ENCODE measurements at regions not wholly inside any gene's neighbourhood (a gene's known extent, or its start where the extent isn't known, plus 50 kb on each side); places are given as distances from the start of the nearest gene placed in this dataset.

DNA sequence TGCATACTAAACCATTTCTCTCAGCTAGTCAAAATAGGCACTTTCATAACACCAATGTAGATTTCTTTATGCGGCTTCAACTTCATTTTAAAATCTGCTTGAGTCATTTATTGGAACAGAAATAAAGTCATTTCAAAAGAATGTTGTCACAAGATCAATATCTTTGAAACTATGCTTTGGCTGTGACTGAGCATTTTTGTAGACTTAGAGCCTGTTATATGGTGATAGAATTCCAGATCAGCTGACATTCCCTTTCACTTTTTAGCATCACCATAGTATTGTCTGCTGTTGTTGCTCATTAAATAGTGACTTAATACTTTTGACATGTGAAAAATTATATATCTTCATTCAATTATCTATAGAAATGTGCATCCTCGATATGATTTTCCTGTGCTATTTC lies 279.2 kb upstream of the PRR20A start:
- no peak for DNase-seq

DNA sequence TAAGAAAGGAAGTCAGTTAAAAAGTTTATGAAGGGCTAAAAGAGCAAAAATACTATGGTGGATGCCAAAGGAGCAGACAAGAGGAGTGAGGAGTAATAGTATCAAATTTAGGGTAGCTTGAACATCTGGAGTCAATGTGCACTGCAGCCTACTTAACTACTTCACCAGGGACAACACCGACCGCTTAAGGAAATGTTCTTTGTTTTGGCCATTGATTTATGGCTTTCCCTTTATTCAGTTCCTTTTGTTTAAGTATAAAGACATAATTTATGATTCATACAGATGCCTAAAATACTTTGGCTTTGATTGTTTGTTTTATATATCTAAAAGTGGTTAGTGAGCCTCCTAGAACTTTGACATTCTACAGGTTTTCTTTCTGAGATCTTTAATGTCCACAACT lies 276.3 kb upstream of the PRR20A start:
- no peak for DNase-seq

DNA sequence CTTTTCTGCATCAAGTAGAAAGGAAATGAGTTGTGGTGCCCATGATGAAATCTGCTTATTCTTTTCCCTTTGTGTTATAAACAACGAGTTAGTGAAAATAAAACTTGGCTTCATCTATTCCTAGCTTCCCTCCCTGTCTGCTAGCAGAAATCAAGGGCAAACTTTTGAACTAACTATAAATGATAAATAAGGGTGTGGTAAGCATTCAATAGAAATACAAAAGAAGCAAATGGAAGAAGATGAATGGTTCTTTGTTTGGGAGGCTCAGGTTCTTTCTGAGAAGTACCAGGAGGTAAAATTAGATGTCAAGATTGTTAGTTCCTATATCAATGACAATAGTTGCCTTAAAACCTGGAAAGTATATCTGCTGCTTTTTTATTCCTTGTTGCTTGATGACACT lies 275.3 kb upstream of the PRR20A start:
- no peak for DNase-seq

DNA sequence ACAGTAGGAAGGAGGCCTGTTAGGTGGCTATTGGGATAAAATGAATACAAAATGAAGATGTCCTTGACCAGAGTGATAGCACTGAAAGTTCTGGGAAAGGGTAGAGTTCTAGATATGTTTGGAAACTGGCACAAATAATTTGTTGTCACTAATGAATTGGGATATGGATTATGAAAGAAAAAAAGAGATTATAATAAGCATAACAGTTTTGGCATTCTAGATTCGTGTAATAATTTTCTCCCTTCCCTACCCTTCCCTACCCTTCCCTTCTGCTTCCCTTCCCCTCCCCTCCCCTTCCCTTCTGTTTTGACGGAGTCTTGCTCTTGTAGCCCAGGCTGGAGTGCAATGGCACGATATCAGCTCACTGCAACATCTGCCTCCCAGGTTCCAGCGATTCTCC lies 271.0 kb upstream of the PRR20A start:
- DNase-seq, result no peak

DNA sequence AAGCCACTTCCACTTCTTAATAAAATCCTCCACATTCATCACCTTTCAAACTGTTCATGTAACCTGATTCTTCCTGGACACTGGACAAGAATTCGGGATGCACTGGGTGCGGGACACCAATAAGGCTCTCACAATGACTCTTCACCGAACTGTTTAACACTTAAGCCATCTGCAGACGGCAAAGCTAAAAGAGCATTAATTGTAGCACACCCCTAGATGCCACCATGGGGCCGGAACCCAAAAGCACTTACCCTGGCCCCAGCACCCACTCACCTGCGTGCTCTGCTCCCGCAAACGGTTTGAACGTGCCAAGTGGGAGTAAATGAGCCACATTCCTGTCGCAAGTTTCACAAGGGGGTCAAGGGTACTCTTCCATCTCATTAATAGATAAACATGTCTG lies 254.3 kb upstream of the PRR20A start:
- no peak for DNase-seq

DNA sequence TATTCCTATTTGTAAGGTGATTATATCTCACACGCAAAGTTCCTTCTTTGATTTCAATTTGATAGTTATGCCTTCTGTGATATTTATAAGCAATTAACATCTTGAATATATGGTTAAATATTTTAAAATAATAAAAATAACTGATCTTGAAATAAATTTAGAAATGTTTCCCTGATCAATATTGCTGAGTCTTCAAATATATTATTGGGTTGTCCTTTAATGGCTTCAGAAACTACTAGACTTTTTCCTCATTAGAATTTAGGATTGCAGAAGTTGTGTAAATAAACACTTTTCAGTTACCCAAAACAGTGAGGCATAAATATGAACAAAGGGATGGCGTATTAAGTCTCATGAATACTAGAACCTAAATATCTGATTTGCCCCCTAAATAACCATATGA lies 252.3 kb upstream of the PRR20A start:
- no peak for DNase-seq

DNA sequence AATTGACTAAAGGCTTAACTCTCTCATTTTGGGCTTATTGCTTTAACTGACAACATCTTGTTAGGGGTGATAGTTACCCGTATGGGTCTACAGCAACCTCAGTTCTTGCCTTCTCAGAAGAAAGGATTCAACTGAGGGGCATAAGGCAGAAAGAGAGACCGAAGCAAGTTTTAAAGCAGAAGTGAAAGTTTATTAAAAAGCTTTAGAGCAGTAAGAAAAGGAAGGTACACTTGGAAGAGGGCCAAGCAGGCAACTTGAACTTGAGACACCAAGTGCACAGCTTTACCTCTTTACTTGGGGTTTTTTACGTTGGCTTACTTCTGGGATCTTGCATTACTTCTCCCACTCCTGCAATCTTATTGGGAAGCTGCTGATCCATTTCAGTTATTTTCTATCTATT lies 246.9 kb upstream of the PRR20A start:
- no peak for DNase-seq

DNA sequence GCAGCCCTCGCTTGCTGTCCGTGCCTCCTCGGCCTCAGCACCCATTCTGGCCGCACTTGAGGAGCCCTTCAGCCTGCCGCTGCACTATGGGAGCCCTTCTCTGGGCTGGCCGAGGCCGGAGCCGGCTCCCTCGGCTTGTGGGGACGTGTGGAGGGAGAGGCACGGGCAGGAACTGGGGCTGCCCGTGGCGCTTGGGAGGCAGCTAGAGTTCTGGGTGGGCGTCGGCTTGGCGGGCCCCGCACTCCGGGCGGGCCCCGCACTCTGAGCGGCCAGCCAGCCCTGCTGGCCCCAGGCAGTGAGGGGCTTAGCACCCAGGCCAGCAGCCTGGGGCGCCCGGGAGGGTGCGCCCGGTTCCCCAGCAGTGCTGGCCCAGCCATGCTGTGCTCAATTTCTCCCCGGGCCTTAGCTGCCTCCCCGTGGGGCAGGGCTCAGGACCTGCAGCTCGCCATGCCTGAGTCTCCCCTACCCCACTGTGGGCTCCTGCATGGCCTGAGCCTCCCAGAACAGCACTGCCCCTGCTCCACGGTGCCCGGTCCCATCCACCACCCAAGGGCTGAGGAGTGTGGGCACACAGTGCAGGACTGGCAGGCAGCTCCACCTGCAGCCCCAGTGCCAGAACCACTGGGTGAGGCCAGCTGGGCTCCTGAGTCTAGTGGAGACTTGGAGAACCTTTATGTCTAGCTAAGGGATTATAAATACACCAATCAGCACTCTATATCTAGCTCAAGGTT lies 240.0 kb upstream of the PRR20A start:
- DNase-seq, result no peak

DNA sequence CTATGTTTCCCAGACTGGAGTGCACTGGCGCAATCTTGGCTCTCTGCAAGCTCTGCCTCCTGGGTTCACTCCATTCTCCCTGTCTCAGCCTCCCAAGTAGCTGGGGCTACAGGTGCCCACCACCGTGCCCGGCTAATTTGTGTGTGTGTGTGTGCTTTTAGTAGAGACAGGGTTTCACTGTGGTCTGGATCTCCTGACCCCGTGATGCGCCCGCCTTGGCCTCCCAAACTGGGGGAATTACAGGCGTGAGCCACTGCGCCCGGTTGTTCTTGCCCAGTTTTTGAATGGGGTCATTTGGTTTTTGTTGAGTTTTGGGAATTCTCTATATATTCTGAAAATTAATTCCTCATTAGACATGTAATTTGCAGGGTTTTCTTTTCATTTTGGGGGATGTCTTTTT lies 238.4 kb upstream of the PRR20A start:
- DNase-seq, result no peak

DNA sequence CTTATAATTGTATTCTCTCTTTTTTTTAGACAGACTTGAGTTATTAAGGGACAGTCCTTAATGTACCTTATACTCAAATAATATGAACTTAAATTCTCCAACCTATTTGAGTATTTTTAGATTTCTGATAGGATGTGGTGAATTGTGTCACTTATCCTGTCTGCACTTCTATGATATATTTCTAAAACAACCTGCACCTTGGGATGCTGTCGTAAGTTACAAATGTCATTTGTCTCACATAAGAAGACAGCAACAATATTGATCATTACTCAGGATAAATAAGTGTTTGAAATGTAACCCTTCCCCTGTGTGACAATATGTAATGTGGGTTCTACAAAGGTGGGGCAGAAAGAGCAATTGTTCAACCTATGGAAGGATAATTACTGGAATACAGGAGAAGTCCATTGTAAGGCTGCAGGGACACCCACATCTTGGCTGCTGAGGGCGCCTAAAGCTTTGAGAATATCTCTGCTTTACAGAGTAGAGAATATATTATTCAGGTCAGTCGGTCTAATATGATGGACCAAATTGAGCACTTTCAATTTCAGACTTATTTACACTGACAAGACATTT lies 236.9 kb upstream of the PRR20A start:
- no peak for DNase-seq

DNA sequence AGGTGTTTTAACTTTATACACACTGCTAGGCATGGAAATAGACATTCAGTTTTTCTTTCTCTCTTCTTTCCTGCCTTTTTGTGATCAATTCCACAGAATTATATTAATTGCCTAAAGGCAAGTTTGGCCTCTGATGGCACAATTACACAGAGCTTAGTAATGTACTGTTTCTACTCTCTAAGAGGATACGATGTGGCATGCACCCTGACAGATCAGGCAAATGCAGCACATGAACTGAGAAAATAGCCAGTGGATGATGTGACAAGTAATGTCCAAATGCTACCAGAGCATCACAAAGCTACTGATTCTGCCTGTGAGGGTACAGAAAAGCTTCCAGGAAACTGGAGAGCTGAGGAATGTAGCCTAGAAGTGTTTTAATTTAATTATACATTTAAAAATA lies 233.8 kb upstream of the PRR20A start:
- no peak for DNase-seq

DNA sequence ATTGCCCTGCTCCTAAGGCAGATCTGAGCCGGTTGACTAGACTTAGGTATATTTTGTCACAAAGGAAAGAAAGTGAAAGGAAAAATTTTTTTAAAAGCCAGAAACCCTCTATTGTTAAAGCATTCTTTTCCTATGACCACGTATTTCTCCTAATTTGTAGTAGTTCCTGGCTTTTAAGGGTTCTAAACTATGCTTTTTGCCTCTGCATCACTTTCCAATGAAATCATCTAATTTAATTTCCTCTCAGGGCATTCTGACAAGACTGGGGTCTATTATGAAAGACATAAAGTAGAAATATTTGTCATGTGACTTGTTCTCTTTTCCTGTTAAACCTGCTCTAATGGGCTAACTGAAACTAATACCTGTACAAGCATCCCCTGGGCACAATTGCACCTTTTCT lies 233.0 kb upstream of the PRR20A start:
- no peak for DNase-seq

DNA sequence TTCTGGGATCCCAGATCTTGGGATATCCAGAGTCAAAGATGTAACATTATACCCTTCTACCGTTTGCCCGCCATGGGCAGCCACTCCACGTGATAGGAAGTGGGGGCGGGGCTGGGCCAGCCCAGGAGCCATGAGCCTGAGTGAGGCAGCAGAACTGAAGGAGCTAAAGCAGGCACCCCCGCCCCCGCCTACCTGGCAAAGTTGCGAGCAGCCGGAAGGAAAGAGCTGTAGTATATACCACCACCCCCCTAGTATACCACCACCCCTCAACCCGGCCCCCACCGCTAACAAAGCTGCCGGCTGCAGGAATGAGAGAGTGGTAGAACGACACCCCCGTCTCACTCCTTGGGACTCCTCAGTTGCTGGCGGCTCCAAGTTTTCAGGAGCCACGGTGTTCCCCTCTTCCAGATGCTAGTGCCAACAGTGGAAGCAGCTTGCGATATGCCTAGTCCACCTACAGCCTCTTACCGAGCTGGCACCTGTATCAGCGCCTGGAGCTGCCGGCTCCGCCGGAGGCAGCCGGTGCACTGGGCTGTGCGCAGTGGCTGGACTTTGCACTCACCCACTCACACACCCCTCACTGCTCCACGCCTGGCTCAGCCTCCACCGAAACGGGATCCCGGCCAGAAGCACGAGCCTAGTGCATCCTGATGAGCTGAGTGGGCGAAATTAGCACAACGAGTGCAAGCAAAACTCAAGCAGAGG lies 230.7 kb upstream of the PRR20A start:
- no peak for DNase-seq

DNA sequence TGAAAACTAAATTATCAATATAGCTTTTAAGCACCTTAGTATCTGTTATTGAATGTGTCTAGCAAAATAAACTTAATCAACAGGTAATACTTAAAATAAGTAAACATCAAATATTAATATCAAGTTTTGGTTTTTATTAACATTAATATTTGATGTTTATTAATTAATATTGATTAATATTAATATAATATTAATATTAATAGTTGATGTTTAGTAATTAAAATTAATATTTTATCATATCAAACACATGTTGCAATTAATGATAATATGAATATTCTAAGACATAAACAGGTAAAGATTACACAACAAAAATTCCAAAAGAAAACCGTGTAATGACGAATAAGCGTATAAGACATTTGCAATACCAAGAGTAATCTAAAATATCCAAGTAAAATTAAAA lies 222.8 kb upstream of the PRR20A start:
- DNase-seq, result no peak

DNA sequence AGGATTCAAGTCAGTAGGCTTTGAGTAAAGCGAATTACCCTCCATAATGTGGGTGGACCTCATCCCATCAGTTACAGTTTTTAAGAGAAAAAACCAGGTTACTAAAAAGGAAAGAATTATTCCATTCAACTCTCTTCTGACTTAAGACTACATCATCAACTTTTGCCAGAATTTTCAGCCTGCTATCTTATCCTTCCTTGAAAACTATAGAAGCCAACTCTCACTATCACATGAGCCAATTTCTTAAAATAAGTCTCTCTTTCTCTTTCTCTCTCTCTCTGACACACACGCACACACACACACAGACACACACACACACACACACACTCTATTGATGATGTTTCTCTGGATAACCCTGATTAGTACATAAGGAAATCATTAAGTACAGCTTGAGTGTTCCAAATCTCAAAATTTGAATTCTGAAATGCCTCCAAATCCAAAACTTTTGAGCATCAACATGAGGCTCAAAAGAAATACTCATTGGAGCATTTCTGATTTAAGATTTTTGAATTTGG lies 217.0 kb upstream of the PRR20A start:
- no peak for DNase-seq

DNA sequence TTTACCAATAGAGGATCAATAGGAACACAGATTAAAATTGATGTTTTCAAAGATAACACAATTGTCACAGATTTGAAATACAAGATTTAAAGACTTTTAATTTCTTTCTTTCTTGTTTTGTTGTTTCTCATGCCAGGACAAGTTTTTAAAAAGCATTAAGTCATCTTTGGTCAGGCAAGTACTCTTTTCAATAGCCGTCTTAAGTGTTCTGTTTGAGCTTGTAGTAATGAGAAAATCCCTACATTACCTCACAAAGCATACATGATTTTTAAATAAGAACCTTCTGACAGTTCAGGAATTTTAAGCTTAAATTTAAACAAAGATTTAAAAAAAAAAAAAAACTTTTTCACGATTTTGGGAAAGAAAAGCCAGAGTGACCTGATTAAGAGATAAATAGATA lies 216.3 kb upstream of the PRR20A start:
- no peak for DNase-seq

DNA sequence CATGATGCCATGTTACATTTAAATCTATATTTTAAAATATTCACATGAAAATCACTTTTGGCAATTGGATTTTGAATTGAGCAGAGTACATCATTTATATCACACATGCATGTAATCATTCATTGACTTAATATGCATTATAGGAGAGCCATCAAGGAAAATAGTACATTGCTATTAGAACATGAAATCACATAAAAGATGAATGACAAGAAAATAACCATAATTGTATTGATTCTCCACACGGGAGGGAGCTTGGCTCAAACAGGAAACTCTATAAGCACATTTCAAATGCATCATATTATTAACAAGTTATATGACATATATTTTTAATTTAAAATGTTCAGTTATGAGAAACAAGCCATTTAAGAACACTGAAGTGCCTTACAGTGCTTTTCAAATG lies 208.6 kb upstream of the PRR20A start:
- DNase-seq, result no peak

DNA sequence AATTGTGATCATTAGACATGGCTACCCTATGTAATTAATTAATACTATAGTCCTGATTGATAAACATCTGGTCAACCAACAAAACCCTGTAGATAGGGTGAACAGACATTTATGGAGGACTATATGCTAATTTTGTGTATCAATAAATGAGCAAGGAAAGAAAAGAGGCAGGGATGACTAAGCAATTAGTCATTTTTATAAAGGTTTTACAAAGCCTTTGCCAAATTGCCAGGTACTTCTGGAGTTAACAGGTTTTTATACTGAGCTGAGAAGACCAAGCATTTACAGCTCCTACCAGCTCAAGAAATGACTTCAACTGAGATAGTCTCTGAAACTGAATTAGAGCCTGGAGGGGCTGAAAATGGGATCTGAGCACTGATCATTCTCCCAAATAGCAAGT lies 186.8 kb upstream of the PRR20A start:
- DNase-seq, result no peak

DNA sequence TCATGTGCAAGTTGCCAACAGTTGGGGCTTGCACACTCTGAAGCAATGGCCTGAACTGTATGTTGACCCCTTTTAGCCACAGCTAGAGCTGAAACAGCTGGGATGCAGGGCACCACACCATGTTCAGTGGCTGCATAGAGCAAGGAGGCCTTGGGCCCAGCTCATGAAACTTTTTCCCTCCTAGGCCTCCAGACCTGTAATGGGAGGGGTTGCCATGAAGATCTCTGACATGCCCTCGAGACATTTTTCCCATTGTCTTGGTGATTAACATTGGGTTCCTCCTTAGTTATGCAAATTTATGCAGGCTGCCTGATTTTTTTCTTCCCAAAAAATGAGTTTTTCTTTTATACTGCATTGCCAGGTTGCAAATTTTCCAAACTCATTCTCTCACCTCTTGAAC lies 165.1 kb upstream of the PRR20A start:
- no peak for DNase-seq

DNA sequence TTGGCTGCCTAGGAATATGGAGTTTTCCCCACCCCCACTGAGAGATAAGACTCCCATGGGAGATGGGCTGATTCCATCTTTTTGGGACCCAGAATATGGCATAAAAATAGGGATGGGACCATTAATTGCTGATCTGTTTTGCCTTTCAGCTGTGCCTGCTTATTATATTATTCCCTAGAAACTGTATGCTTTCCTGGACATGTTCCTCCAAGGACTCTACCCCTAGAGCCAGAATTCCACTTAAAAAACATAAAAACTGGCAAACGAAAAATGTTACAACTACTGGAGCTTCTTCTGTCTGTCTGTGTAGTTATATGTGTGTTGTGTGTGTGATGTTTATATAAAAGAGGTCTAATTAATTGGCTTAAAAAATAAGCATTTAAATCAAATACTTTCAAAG lies 159.9 kb upstream of the PRR20A start:
- no peak for DNase-seq

DNA sequence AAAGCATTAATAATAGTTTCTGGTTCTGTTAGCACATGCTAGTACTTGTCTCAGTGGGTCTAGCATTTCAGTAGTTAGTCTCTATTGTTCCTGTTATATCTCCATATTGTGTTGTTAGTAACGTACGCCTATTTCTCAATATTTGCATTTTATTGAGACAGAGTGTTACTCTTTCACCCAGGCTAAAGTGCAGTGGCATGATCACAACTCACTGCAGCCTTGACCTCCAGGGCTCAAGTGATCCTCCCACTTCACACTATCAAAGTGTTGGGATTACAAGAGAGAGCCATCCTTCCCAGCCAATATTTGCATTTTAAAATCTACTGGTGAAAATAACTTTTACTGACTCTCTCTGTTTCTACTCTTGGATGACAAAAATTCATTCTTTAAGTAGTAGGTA lies 154.6 kb upstream of the PRR20A start:
- no peak for DNase-seq

DNA sequence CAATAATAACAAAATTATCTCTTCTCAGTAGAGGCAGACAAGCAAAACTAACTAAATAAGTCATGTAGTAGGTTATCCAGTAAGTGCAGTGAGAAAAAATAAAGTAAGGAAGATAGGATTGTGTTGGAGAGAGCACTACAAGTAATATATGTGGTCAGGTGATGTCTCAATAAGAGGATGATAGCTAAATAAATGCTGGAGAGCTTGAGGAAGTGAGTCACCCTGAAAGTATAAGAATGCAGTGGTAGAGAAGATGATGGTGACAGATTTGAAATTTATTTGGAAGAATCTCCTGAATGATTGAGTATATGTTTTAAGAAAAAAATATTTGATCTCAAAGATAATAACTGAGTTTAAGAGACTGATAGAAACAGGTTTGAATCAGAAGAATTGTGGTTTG lies 152.2 kb upstream of the PRR20A start:
- peak; percentile 6 for DNase-seq

DNA sequence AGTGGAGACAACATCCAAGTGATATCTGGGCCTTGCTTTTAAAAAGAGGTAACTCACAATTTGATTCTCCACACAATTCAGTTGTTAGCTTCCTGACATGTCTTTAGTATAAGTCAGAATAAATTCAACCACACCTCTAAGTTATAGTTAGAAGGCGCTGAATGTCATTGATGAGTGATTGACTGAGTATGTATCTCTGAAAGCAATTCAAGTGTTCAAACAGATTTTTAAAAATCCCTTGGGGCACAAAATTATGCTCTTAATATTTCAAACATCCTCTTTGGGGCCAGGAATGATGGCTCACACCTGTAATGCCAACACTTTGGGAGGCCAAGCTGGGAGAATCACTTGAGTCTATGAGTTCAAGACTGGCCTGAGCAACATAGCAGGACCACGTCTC lies 137.0 kb upstream of the PRR20A start:
- DNase-seq, result no peak

DNA sequence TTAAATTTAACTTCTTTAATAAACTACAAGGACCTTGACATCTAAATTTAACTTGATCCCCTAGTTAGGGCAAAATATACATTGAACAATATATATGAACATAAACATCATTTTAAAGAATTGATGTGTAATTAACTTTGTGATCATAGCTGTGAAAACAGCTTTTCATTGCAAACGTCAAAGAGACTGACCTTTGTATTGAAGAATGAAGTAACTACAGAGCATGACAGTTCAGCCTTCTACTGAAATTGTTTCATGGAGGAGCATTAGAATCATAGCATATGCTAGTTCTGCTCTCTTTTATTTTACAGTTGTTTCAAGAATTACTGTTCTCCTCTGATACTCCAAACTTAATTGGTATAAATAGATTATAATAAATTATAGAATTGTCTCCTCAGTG lies 123.4 kb upstream of the PRR20A start:
- no peak for DNase-seq

DNA sequence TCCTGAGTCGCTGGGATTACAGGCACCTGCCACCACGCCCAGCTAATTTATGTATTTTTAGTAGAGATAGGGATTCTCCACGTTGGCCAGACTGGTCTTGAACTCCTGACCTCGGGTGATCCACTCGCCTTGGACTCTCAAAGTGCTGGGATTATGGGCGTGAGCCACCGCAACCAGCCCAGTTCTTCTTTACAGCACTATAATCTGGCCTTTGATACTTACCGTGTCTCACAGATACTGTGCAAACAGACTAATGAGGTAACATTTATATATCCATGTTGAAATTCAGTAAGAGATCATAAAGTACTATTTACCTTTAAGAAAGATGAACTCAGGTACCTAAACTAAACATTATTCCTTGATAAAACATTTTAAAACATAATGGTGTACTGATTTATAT lies 121.8 kb upstream of the PRR20A start:
- DNase-seq, result no peak
